ENCODE measurements at regions not wholly inside any gene's neighbourhood (a gene's known extent, or its start where the extent isn't known, plus 50 kb on each side); places are given as distances from the start of the nearest gene placed in this dataset.
"Not testable (repeated sequence)": the region's sequence is repeated elsewhere in the genome, so short reads cannot be mapped to it uniquely, and the experiment has no call there.

GRCh38 chr13:79625517-79625916 lies 144.6 kb downstream of the NDFIP2 start:
- no peaks in the 10 kb centered on the region for H3K27me3 ChIP-seq (ENCODE audit: insufficient read depth, low read length)

GRCh38 chr13:79621902-79622301 lies 140.9 kb downstream of the NDFIP2 start:
- Histone ChIP-seq H3K27me3 (ENCODE audit: insufficient read depth, low read length) (no peaks in the 10 kb centered on the region), H3K36me3 (ENCODE audit: insufficient read depth, low read length) (no peaks in the 10 kb centered on the region), H2AFZ (ENCODE audit: low read length, unreplicated experiment) (no peak overlapping the region), H3K27ac (ENCODE audit: low read depth, low read length) (no peak overlapping the region), H3K79me2 (ENCODE audit: control insufficient read depth, insufficient read depth, low read length, unreplicated experiment) (no peaks in the 10 kb centered on the region), H3K4me1 (ENCODE audit: control insufficient read depth, insufficient read depth, low read length, unreplicated experiment) (no peaks in the 10 kb centered on the region), H3K4me3 (ENCODE audit: low read depth, low read length) (no peak overlapping the region)

More at GRCh38 chr13:79625517-79625916, 144.6 kb downstream of the NDFIP2 start:
- Histone ChIP-seq H3K79me2 (ENCODE audit: control insufficient read depth, insufficient read depth, low read length, unreplicated experiment) (no peaks in the 10 kb centered on the region), H3K4me1 (ENCODE audit: control insufficient read depth, insufficient read depth, low read length, unreplicated experiment) (no peaks in the 10 kb centered on the region), H2AFZ (ENCODE audit: low read length, unreplicated experiment) (no peak overlapping the region), H3K4me3 (ENCODE audit: low read depth, low read length) (no peak overlapping the region), H3K36me3 (ENCODE audit: insufficient read depth, low read length) (no peaks in the 10 kb centered on the region), H3K27ac (ENCODE audit: low read depth, low read length) (no peak overlapping the region)

GRCh38 chr13:79621449-79621848 lies 140.5 kb downstream of the NDFIP2 start:
- H2AFZ ChIP-seq (ENCODE audit: low read length, unreplicated experiment) = no peak overlapping the region
- no peaks in the 10 kb centered on the region for H3K27me3 ChIP-seq (ENCODE audit: insufficient read depth, low read length)
- H3K27ac ChIP-seq (ENCODE audit: low read depth, low read length) = no peak overlapping the region
- H3K4me1 ChIP-seq (ENCODE audit: control insufficient read depth, insufficient read depth, low read length, unreplicated experiment) = no peaks in the 10 kb centered on the region
- no peaks in the 10 kb centered on the region for H3K79me2 ChIP-seq (ENCODE audit: control insufficient read depth, insufficient read depth, low read length, unreplicated experiment)
- H3K36me3 ChIP-seq (ENCODE audit: insufficient read depth, low read length) = no peaks in the 10 kb centered on the region
- no peak overlapping the region for H3K4me3 ChIP-seq (ENCODE audit: low read depth, low read length)

DNA sequence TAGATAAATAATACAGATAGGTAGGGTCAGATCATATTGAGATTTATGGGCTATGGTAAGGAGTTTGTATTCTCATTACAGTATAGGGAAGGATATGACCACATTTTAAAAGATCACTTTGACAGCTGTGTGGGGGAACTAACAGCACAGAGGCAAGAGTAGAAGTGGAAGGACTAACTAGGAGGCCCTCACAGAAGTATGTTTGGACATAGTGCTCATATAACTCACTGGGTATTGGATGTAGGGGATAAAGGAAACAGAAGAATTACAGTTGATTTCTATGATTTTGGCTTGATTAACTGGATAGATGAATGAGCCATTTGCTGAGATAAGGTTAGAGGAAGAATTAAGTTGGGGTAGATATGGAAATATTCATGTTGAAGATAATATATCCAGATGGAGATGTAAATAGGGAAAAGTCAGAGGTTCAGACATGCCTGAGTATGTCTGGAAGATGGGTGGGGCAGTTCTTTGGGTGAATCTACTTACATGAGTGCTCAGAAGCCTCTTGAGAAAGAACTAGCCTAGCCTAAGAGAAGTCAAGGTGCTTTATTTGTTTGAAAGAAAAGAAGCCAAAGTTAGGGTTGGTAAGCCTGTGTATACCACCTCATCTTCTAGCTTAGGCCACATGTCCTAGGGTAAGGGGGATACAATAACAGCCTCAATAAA lies 133.4 kb downstream of the NDFIP2 start:
- Histone ChIP-seq H3K27me3 (ENCODE audit: insufficient read depth, low read length) (no peaks in the 10 kb centered on the region), H3K27ac (ENCODE audit: low read depth, low read length) (no peak overlapping the region), H2AFZ (ENCODE audit: low read length, unreplicated experiment) (no peak overlapping the region), H3K4me3 (ENCODE audit: low read depth, low read length) (no peak overlapping the region), H3K79me2 (ENCODE audit: control insufficient read depth, insufficient read depth, low read length, unreplicated experiment) (no peaks in the 10 kb centered on the region), H3K4me1 (ENCODE audit: control insufficient read depth, insufficient read depth, low read length, unreplicated experiment) (no peaks in the 10 kb centered on the region), H3K36me3 (ENCODE audit: insufficient read depth, low read length) (no peaks in the 10 kb centered on the region)

DNA sequence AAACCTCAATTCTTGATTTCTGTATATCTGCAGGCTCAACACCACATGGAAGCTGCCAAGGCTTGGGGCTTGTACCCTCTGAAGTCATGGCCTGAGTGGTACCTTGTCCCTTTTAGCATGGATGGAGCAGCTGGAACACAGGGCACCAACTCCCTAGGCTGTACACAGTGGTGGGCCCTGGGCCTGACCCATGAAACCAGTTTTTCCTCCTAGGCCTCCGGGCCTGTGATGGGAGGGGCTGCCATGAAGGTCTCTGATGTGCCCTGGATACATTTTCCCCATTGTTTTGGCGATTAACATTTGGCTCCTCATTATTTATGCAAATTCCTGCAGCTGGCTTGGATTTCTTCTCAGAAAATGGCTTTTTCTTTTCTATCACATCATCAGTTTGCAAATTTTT lies 131.6 kb downstream of the NDFIP2 start:
- Histone ChIP-seq H2AFZ (ENCODE audit: low read length, unreplicated experiment) (no peak overlapping the region), H3K27ac (ENCODE audit: low read depth, low read length) (no peak overlapping the region), H3K27me3 (ENCODE audit: insufficient read depth, low read length) (no peaks in the 10 kb centered on the region), H3K36me3 (ENCODE audit: insufficient read depth, low read length) (no peaks in the 10 kb centered on the region), H3K79me2 (ENCODE audit: control insufficient read depth, insufficient read depth, low read length, unreplicated experiment) (no peaks in the 10 kb centered on the region), H3K4me3 (ENCODE audit: low read depth, low read length) (no peak overlapping the region), H3K4me1 (ENCODE audit: control insufficient read depth, insufficient read depth, low read length, unreplicated experiment) (no peaks in the 10 kb centered on the region)

DNA sequence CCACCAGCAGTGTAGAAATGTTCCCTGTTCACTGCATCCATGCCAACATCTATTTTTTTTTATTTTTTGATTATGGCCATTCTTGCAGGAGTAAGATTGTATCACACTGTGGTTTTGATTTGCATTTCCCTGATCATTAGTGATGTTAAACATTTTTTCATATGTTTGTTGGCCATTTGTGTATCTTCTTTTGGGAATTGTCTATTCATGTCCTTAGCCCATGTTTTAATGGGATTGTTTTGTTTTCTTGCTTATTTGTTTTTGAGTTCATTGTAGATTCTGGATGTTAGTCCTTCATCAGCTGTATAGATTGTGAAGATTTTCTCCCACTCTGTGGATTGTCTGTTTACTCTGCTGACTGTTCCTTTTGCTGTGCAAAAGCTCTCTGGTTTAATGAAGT lies 126.9 kb downstream of the NDFIP2 start:
- H2AFZ ChIP-seq (ENCODE audit: low read length, unreplicated experiment); H3K36me3 ChIP-seq (ENCODE audit: insufficient read depth, low read length); H3K27ac ChIP-seq (ENCODE audit: low read depth, low read length); H3K27me3 ChIP-seq (ENCODE audit: insufficient read depth, low read length); H3K4me3 ChIP-seq (ENCODE audit: low read depth, low read length); H3K4me1 ChIP-seq (ENCODE audit: control insufficient read depth, insufficient read depth, low read length, unreplicated experiment); H3K79me2 ChIP-seq (ENCODE audit: control insufficient read depth, insufficient read depth, low read length, unreplicated experiment): not testable (repeated sequence)
